HT-29 (cell line): ENCODE measurements at regions not wholly inside any gene's neighbourhood (a gene's known extent, or its start where the extent isn't known, plus 50 kb on each side); places are given as distances from the start of the nearest gene placed in this dataset.
"Not testable (repeated sequence)": the region's sequence is repeated elsewhere in the genome, so short reads cannot be mapped to it uniquely, and the experiment has no call there.

ENCODE experiments used
- DNase-seq: peaks from one replicate; pipeline ENCODE4 v3.0.0-alpha.2; 2015; ENCODE audit warnings: low spot score

GRCh38 chr1:224533517-224533916 is 82.6 kb upstream of the CNIH3 start:
- DNase-seq: no peak

DNA sequence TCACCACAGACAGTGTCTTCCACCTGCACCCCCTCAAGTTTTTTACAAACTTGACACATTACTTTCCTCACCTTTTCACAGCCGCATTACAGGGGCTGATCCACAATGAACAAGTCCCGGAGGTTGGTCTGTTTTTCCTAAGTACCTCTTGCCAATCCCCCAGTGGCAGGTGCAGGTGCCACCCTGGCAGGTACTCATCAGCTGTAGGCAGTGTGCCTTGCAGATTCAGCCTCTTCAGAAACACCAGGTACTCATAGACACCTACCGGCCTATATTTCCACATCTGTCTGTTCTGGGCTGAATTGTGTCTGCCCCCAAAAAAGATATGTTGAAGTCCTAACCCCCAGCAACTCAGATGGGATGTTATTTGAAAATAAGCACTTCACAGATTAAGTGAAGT is 81.4 kb upstream of the CNIH3 start:
- DNase-seq: no peak

DNA sequence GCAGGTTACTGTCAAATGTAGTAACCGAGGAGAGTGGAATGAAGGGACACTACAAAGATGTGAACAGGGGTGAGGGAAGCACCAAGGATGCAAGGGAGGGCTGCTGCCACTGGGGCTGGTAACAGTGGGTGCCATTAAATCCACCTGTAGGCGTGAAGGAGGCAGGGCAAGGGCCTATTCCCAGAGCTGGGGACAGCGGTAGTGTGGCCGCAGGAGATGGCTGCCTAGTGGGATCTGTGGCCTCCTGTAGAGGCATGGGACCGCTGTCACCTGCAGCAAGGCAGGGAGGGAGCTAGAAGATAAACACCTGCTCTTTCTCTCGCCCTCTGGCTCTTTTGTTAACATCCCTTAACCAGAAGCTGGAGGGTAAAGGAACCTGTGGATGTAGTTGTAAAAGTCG is 80.5 kb upstream of the CNIH3 start:
- no peak for DNase-seq

GRCh38 chr1:224539971-224540370 is 76.1 kb upstream of the CNIH3 start:
- no peak for DNase-seq

DNA sequence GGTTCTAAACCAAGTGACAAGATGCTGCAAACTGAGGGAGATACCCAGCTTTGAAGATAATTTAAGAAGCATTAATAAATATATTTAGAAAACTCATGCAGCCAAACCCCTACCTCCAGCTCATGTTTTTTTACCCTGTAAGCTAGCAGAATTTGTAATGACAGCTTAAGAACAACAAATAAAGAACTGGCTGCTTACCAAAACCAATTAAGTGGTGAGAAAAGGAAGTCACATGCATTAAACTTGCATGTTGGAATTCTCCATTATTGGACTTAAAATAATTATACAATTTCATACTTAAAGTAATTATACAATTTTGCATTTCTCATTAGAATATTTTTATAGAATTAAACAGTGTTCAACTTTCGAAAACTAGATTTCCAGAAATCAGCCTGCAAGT is 75.6 kb upstream of the CNIH3 start:
- DNase-seq: no peak

DNA sequence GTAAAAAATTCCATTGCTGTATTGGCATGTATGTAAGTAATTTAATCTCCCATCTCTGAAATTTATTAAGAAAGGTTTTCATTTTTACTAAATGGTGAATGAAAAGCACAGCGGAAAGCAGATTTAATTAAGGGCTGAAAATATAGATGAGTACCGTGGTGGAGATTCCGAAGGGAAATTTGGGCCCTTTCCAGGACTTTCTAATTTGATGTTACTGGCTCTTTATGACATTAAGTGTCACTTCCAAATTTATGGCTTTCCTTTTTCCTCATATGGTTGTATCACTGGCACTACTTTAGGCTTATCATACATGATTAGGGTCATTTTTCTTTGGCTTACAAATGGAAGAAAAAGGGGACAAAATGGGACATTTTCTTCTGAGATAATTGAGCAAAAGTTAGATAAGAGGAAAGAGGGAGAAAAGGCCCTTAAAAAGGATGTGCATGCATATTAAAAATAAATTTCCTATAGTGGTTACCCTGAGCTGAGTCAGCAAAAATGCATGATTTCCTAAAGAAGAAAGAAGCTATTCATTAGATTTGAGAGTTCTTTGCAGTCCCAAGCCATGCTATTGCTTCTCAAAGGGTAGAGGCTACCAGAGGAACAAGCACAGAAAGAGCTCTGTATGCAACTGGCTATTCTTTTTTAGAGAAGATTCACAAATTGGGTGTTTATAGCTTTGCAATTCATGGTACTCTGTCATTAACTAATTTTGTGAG is 74.9 kb upstream of the CNIH3 start:
- DNase-seq: no peak

DNA sequence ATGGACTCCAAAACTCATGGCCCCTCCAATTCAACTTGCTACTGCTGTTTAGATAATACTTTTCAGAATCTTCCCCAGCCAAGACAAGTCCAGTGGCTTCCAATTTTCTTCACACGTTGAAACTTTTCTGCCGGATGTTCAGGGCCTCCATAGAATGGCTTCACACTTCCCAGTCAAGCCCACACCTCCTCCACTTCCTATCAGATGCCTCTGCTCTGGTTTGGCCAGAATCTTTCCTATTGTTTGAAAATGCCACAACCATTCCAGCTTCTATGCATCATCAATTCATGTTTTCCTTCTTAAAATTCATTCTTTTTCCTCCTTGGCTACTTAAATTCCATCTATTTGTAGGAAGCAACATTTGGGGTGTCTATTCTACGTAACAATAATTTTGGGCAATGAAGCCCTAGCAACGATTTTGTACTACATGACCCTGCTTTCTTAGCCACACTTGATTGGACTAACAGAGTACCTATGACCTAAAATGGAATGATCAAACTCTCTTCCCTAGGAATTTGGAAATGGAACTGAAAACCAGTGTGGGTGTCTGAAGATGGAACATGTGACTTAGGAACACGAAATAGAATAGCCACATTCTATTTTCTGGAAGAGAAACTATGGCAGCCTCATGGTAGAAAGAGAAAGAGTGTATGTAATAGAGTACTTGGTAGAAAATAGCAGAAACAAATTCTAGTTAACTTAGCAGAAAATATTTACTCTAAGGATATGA is 74.1 kb upstream of the CNIH3 start:
- no peak for DNase-seq

- peak; percentile 44 for DNase-seq
Measured at GRCh38 chr1:224542783-224543440, 73.2 kb upstream of the CNIH3 start.

DNA sequence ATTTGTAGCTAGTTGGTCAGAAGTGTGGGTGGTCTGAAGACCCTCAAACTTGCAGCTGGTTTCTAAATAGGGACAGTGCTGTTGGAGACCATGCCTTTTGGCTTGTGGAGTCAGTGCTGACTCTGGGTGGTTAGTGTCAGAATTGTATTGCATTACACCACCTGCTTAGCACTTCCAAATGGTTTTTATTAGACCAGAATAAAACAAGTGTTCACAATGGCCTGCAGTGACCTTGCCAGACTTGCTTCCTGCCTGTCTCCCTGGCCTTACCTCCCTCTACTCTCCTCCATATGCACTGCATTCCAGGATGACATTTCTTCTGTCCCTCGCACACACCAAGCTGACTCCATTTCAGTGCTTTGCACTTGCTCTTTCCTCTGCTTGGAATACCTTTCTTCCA is 72.7 kb upstream of the CNIH3 start:
- no peak for DNase-seq

GRCh38 chr1:224544346-224545110 is 71.6 kb upstream of the CNIH3 start:
- no peak for DNase-seq

DNA sequence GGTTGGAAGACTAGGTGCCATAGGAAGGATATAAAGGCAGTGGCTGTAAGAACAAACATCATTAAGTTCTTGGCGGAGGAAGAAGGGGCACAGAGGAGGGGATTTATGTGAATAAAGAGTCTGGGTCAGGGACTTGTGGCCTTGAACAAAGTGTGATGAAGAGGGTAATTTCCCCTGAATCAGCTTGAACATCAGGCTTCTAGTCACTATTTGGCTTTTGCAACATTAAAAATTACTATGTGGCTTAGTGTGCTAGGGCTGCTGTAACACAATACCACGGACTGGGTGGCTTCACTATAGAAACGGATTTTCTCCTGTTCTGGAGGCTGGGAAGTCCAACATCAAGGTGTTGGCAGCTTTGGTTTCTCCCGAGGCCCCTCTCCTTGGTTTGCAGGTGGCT is 70.5 kb upstream of the CNIH3 start:
- no peak for DNase-seq

- no peak for DNase-seq
Measured at GRCh38 chr1:224548676-224549075, 67.4 kb upstream of the CNIH3 start.

- DNase-seq: not testable (repeated sequence)
Measured at GRCh38 chr1:224551189-224551588, 64.9 kb upstream of the CNIH3 start.

DNA sequence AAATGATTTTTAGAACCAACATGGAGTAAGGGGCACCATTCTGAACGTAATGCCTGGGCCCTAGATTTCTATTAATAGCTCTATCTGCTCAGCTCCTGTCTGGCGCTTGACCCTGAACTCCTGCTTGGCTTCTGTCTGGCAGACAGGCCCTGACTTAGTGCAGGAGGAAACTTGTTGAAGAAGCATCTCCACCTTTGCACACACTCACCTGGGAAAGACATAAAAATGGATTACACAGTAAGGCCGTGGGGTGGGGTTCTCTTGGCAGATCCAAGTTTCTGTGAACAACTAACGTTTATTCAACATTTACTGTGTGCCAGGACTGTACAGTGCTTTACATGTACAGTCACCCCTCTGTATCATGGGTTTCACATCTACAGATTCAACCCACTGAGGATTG is 62.1 kb upstream of the CNIH3 start:
- DNase-seq: no peak

- no peak for DNase-seq
Measured at GRCh38 chr1:224554620-224555259, 61.4 kb upstream of the CNIH3 start.

DNA sequence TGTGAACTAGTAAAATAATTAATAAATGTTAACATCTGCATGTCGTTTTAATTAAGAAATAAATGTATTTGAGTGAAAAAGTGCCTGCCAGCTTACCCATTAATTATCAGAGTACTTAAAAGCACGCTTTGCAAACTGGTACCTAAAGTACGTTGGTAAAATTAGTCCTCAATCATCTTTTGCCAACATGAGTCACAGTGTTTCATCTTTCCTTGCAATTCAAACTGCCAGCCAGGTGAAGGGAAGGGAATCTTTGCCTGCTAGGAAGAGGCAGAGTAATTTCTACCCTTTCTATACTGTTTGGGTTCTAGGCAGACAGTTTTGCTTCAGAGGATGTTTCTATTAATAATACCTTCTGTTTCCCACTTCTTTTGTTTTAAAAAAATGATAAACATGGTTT is 57.2 kb upstream of the CNIH3 start:
- DNase-seq: no peak

DNA sequence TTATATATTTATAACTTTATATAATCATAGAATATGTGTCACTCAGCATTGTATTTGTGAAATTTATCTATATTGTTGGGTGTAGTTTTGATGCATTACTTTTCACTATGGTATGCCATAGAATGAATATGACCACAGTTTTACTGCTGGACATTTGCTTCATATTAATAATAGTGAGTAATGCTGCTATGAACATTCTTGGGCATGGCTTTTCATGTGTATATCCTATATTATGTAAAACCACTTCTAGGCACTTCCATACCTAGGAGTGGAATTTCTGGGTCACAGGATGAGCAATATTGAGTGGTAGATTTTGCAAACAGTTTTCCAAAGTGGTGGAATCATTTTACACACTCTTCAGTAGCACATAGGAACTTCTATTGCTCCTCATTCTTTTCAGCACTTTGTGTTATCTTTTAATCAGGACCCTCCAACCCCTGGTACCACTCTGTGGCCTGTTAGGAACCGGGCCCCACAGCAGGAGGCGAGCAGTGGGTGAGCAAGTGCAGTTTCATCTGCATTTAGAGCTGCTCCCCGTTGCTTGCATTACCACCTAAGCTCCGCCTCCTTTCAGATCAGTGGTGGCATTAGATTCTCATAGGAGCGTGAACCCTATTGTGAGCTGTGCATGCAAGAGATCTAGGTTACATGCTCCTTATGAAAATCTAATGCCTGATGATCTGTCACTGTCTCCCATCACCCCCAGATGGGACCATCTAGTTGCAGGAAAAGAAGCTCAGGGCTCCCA is 56.0 kb upstream of the CNIH3 start:
- no peak for DNase-seq

DNA sequence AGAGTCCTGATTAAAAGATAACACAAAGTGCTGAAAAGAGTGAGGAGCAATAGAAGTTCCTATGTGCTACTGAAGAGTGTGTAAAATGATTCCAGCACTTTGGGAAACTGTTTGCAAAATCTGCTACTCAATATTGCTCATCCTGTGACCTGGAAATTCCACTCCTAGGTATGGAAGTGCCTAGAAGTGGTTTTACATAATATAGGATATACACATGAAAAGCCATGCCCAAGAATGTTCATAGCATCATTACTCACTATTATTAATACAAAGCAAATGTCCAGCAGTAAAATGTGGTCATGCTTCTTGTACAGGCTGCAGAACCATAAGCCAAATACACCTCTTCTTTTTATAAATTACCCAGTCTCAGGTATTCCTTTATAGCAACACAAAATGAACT is 53.2 kb upstream of the CNIH3 start:
- not testable (repeated sequence) for DNase-seq

- DNase-seq: no peak
Measured at GRCh38 chr1:224563666-224564065, 52.5 kb upstream of the CNIH3 start.

DNA sequence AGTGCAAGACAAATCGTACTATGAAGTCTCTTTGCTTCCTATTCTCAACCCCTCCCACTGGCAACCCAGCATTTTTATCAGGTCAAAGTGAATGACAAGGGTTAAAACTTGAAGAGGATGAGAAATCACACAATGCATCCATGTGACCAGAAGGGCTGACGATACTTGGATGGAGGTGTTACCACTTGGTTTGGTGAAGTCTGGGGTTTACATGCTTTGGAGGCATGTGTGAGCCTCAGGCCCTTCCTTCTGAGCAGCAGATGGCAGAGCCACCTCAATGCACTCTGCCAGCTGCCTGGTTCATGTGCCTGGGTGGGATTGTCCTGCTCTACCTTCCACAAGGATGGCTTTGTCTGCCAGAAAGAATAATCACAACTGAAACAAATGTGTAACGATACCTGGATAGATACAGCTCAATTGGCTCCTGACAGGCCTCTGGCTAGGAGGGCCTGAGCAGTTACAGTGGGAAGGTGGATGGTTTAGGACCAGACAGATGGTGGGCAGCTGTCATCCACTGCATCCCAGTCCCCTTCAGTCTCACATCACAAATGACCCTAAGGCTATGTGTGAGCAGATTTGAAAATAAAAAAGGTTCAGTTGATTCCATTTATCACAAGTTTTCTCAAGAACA is 51.5 kb upstream of the CNIH3 start:
- no peak for DNase-seq
